ENCODE measurements at regions not wholly inside any gene's neighbourhood (a gene's known extent, or its start where the extent isn't known, plus 50 kb on each side); places are given as distances from the start of the nearest gene placed in this dataset.

- H3K4me1 Mint-ChIP-seq: peaks cover 53% of the 10 kb centered on the region
- no peak overlapping the region for H3K27ac Mint-ChIP-seq
- H3K36me3 Mint-ChIP-seq (ENCODE audit: low read depth): no peaks in the 10 kb centered on the region
- H3K9me3 Mint-ChIP-seq: no peaks in the 10 kb centered on the region
- no peak overlapping the region for H3K4me3 Mint-ChIP-seq
- no peak for TF ChIP-seq CTCF (IDR thresholded peaks at IDR 0.05; ENCODE audit: unreplicated experiment in 3 of 3)
- H3K27me3 Mint-ChIP-seq (ENCODE audit: low read depth): peaks cover 12% of the 10 kb centered on the region
Measured at GRCh38 chr9:81373294-81373693, 316.1 kb downstream of the TLE1 start.

GRCh38 chr9:81372628-81373191 lies 316.6 kb downstream of the TLE1 start:
- peaks cover 2% of the 10 kb centered on the region for H3K9me3 Mint-ChIP-seq
- H3K36me3 Mint-ChIP-seq (ENCODE audit: low read depth): no peaks in the 10 kb centered on the region
- peaks cover 48% of the 10 kb centered on the region for H3K4me1 Mint-ChIP-seq
- H3K4me3 Mint-ChIP-seq: no peak overlapping the region
- TF ChIP-seq CTCF (IDR thresholded peaks at IDR 0.05; ENCODE audit: unreplicated experiment in 3 of 3): no peak
- H3K27me3 Mint-ChIP-seq (ENCODE audit: low read depth): peaks cover 18% of the 10 kb centered on the region
- H3K27ac Mint-ChIP-seq: peak overlapping the region in 1 of 3 experiments; percentile 49

- TF ChIP-seq CTCF (IDR thresholded peaks at IDR 0.05; ENCODE audit: unreplicated experiment in 3 of 3): no peak
- Mint-ChIP-seq H3K27me3 (ENCODE audit: low read depth) (peaks cover 18% of the 10 kb centered on the region), H3K4me1 (peaks cover 40% of the 10 kb centered on the region), H3K27ac (no peak overlapping the region), H3K4me3 (no peak overlapping the region), H3K9me3 (peaks cover 9% of the 10 kb centered on the region), H3K36me3 (ENCODE audit: low read depth) (no peaks in the 10 kb centered on the region)
Measured at GRCh38 chr9:81371824-81372223, 317.5 kb downstream of the TLE1 start.

- Mint-ChIP-seq H3K27ac (peak overlapping the region in 2 of 3 experiments; percentile 1 to 48), H3K36me3 (ENCODE audit: low read depth) (peaks cover 4% of the 10 kb centered on the region), H3K4me1 (peaks cover 34% of the 10 kb centered on the region), H3K27me3 (ENCODE audit: low read depth) (peaks cover 22% of the 10 kb centered on the region), H3K9me3 (peaks cover 15% of the 10 kb centered on the region), H3K4me3 (no peak overlapping the region)
- no peak for TF ChIP-seq CTCF (IDR thresholded peaks at IDR 0.05; ENCODE audit: unreplicated experiment in 3 of 3)
Measured at GRCh38 chr9:81370650-81371049, 318.7 kb downstream of the TLE1 start.

- Mint-ChIP-seq H3K27me3 (ENCODE audit: low read depth) (peaks cover 20% of the 10 kb centered on the region), H3K36me3 (ENCODE audit: low read depth) (peaks cover 4% of the 10 kb centered on the region)
Measured at GRCh38 chr9:81370096-81370495, 319.3 kb downstream of the TLE1 start.

More at GRCh38 chr9:81370096-81370495, 319.3 kb downstream of the TLE1 start:
- no peak overlapping the region for H3K4me3 Mint-ChIP-seq
- peaks cover 28% of the 10 kb centered on the region for H3K4me1 Mint-ChIP-seq
- no peak overlapping the region for H3K27ac Mint-ChIP-seq
- peaks cover 17% of the 10 kb centered on the region for H3K9me3 Mint-ChIP-seq
- no peak for TF ChIP-seq CTCF (IDR thresholded peaks at IDR 0.05; ENCODE audit: unreplicated experiment in 3 of 3)
